ENCODE measurements at regions not wholly inside any gene's neighbourhood (a gene's known extent, or its start where the extent isn't known, plus 50 kb on each side); places are given as distances from the start of the nearest gene placed in this dataset.

DNA sequence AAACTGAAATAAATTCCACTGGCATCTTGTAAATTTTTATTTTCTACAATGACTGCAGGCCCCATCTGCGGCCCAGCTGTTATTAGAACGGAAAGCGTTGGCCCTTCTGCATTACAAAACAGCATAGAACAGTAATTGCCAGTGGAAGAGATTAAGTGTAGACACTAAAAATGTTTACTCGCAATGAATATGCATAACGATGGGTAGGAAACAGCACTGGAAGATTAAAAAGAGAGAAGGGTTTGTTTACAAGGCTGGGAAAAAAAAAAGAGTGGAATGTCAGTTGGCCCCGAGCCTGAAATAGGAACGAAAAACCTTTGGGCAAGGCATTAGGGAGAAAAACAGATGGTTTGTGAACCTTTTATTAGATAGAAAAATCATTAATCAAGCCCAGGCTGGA, 275.9 kb upstream of the TCF4 start:
- no peaks in the 10 kb centered on the region for H4K20me1 ChIP-seq (ENCODE audit: control insufficient read depth, insufficient read depth, insufficient read length)
- H2AK5ac ChIP-seq (ENCODE audit: insufficient read length, low read length), result no peak overlapping the region
- no peak overlapping the region for H2BK15ac ChIP-seq (ENCODE audit: low read depth, low read length)
- no peak overlapping the region for H2AFZ ChIP-seq (ENCODE audit: low read length)
- no peak for DNase-seq
- no peak overlapping the region for H4K5ac ChIP-seq (ENCODE audit: insufficient read length, low read depth, low read length)
- H3K18ac ChIP-seq (ENCODE audit: insufficient read length, low read depth, low read length), result no peak overlapping the region
- no peak overlapping the region for H2BK120ac ChIP-seq (ENCODE audit: low read depth, low read length, poor library complexity, severe bottlenecking)
- peak overlapping the region in 1 of 2 experiments; percentile 9; a peak in 1 of 5 replicates for H3K4me3 Mint-ChIP-seq
- no peaks in the 10 kb centered on the region for H3K27me3 ChIP-seq (ENCODE audit: insufficient read depth, low read length)
- H3K4ac ChIP-seq (ENCODE audit: low read depth, low read length), result no peak overlapping the region
- no peaks in the 10 kb centered on the region; a peak in 1 of 5 replicates for H3K9me3 Mint-ChIP-seq
- H3K27ac ChIP-seq (ENCODE audit: insufficient read length, low read depth, low read length), result no peak overlapping the region
- no peak overlapping the region for H3T11ph ChIP-seq (ENCODE audit: low read length)
- no peak overlapping the region for H4K91ac ChIP-seq (ENCODE audit: insufficient read length, low read depth, low read length)
- H3K23me2 ChIP-seq (ENCODE audit: insufficient read length, low read depth, low read length, poor library complexity, severe bottlenecking), result no peaks in the 10 kb centered on the region
- no peak overlapping the region for H2BK20ac ChIP-seq (ENCODE audit: low read depth, low read length, poor library complexity, severe bottlenecking)
- no peak overlapping the region for H3K56ac ChIP-seq (ENCODE audit: insufficient read length, low read depth, low read length)
- H3K9ac ChIP-seq (ENCODE audit: extremely low read depth, insufficient read length, low read length), result no peak overlapping the region
- H3K79me2 ChIP-seq (ENCODE audit: insufficient read depth, low read length), result no peaks in the 10 kb centered on the region
- peak overlapping the region; percentile 10 to 78 (median 56); a peak in 5 of 7 replicates for H3K27ac Mint-ChIP-seq
- TF ChIP-seq, protein P1, sequence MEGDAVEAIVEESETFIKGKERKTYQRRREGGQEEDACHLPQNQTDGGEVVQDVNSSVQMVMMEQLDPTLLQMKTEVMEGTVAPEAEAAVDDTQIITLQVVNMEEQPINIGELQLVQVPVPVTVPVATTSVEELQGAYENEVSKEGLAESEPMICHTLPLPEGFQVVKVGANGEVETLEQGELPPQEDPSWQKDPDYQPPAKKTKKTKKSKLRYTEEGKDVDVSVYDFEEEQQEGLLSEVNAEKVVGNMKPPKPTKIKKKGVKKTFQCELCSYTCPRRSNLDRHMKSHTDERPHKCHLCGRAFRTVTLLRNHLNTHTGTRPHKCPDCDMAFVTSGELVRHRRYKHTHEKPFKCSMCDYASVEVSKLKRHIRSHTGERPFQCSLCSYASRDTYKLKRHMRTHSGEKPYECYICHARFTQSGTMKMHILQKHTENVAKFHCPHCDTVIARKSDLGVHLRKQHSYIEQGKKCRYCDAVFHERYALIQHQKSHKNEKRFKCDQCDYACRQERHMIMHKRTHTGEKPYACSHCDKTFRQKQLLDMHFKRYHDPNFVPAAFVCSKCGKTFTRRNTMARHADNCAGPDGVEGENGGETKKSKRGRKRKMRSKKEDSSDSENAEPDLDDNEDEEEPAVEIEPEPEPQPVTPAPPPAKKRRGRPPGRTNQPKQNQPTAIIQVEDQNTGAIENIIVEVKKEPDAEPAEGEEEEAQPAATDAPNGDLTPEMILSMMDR (conservative IDR thresholded peaks at IDR 0.05), result no peak
- no peak overlapping the region for H3K14ac ChIP-seq (ENCODE audit: insufficient read depth, low read length)
- no peak overlapping the region for H4K8ac ChIP-seq (replicated peaks; ENCODE audit: insufficient read length, low read depth, low read length)
- H3K79me1 ChIP-seq (ENCODE audit: insufficient read depth, low read depth, low read length, poor library complexity, severe bottlenecking), result no peaks in the 10 kb centered on the region
- H3K23ac ChIP-seq (ENCODE audit: insufficient read length, low read depth, low read length), result no peak overlapping the region
- no CpG with 5 or more reads among the region's 7 CpGs for WGBS (ENCODE audit: extremely low coverage, insufficient read length, low lambda C conversion rate)
- no peaks in the 10 kb centered on the region for H3K36me3 Mint-ChIP-seq (ENCODE audit: insufficient read depth in 1 of 3, low read depth in 3 of 3)
- H2BK12ac ChIP-seq (ENCODE audit: insufficient read length, low read depth, low read length), result no peak overlapping the region
- H3K27me3 Mint-ChIP-seq (ENCODE audit: low read depth), result no peaks in the 10 kb centered on the region
- no peak overlapping the region for H3K4me2 ChIP-seq (ENCODE audit: insufficient read depth, insufficient read length, low read length)
- H2BK5ac ChIP-seq (ENCODE audit: insufficient read length, low read length), result no peak overlapping the region
- no peaks in the 10 kb centered on the region for H3K9me3 ChIP-seq (ENCODE audit: control insufficient read depth, low read depth, low read length)
- peaks cover 3% of the 10 kb centered on the region for H3K4me1 ChIP-seq (ENCODE audit: insufficient read depth, low read length)
- peaks cover 39 to 51% of the 10 kb centered on the region in 2 experiments for H3K4me1 Mint-ChIP-seq
